Chondrocyte (in vitro differentiated cells): ENCODE measurements at regions not wholly inside any gene's neighbourhood (a gene's known extent, or its start where the extent isn't known, plus 50 kb on each side); places are given as distances from the start of the nearest gene placed in this dataset.

ENCODE experiments used
- DNase-seq: peaks from one replicate; pipeline ENCODE4 v3.0.0; 2021; ENCODE audit warnings: mixed read lengths, low spot score
- H3K27ac Mint-ChIP-seq: one replicate; pipeline ENCODE4 v1.8.0; 2021; ENCODE audit warnings: mild to moderate bottlenecking, moderate library complexity, mixed read lengths; ENCODE audit not compliant: unreplicated experiment
- H3K27me3 Mint-ChIP-seq: 2 replicates; pipeline ENCODE4 v1.8.0; 2021; ENCODE audit warnings: low read depth, mixed read lengths
- H3K36me3 Mint-ChIP-seq: 2 replicates; pipeline ENCODE4 v1.8.0; 2021; ENCODE audit warnings: low read depth, mixed read lengths
- H3K4me1 Mint-ChIP-seq: 2 replicates; pipeline ENCODE4 v1.8.0; 2021; ENCODE audit warnings: low read depth, mild to moderate bottlenecking, mixed read lengths
- H3K4me3 Mint-ChIP-seq: one replicate; pipeline ENCODE4 v1.8.0; 2021; ENCODE audit warnings: mild to moderate bottlenecking, moderate library complexity, mixed read lengths; ENCODE audit not compliant: unreplicated experiment
- H3K9me3 Mint-ChIP-seq: 2 replicates; pipeline ENCODE4 v1.8.0; 2021; ENCODE audit warnings: low read depth, mixed read lengths
- CTCF ChIP-seq: fragments of 200-600 bp; sonication (generic); IDR thresholded peaks from 2 replicates; pipeline ENCODE4 v1.5.0; 2021; ENCODE audit warnings: antibody characterized with exemption, mild to moderate bottlenecking, moderate library complexity

DNA sequence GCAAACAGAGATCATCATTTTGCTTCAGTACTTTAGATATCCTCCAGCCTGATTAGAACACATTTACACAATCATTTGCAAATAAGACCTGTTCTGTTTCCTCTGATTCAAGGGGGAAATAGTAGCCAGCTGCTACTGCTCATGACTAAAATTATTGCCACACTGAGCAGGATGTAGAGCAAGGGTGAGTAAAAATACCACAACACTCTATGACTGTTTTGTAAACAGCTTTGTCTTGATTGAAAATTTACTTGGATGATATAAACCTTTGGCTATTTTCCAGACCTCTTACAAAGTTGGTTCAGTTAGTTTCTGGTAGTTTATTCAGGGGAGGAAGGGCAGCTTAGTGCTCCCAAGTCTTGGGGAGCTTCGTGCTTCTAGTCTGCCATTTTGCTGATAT lies 286.4 kb upstream of the CNTNAP5 start:
- H3K27me3 Mint-ChIP-seq: no peaks in the 10 kb centered on the region
- H3K27ac Mint-ChIP-seq: no peak overlapping the region
- no peak for TF ChIP-seq CTCF
- no peak for DNase-seq
- H3K4me3 Mint-ChIP-seq: no peak overlapping the region
- H3K9me3 Mint-ChIP-seq: peaks cover 2% of the 10 kb centered on the region
- H3K4me1 Mint-ChIP-seq: no peaks in the 10 kb centered on the region
- no peaks in the 10 kb centered on the region for H3K36me3 Mint-ChIP-seq

GRCh38 chr2:123746006-123746405 lies 279.1 kb upstream of the CNTNAP5 start:
- Mint-ChIP-seq H3K9me3 (no peaks in the 10 kb centered on the region), H3K27me3 (no peaks in the 10 kb centered on the region), H3K27ac (no peak overlapping the region), H3K4me3 (no peak overlapping the region), H3K4me1 (no peaks in the 10 kb centered on the region), H3K36me3 (no peaks in the 10 kb centered on the region)
- no peak for TF ChIP-seq CTCF
- no peak for DNase-seq

GRCh38 chr2:123747326-123747725 lies 277.8 kb upstream of the CNTNAP5 start:
- no peaks in the 10 kb centered on the region for H3K36me3 Mint-ChIP-seq
- DNase-seq: no peak
- no peaks in the 10 kb centered on the region for H3K27me3 Mint-ChIP-seq
- no peak overlapping the region for H3K4me3 Mint-ChIP-seq
- no peak for TF ChIP-seq CTCF
- H3K4me1 Mint-ChIP-seq: no peaks in the 10 kb centered on the region
- no peaks in the 10 kb centered on the region for H3K9me3 Mint-ChIP-seq
- H3K27ac Mint-ChIP-seq: no peak overlapping the region

DNA sequence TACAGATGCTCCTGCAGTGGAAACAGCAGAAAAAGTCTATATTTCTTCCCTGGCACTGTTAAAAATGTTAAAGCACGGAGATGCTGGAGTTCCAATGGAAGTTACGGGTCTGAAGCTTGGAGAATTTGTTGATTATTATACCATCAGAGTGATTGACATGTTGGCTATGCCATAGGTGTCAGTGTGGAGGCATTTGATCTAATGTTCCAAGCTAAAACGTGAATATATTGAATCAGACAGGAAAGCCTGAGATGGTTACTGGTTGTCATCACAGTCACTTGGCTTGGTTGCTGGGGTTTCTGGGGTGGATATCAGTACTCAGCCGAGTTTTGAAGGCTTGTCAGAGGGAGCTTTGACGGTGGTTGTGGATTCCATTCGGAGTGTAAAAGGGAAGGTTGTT lies 262.9 kb upstream of the CNTNAP5 start:
- Mint-ChIP-seq H3K4me1 (no peaks in the 10 kb centered on the region), H3K9me3 (peaks cover 30% of the 10 kb centered on the region), H3K27ac (no peak overlapping the region), H3K36me3 (no peaks in the 10 kb centered on the region), H3K27me3 (no peaks in the 10 kb centered on the region), H3K4me3 (no peak overlapping the region)
- no peak for DNase-seq
- no peak for TF ChIP-seq CTCF

- Mint-ChIP-seq H3K36me3 (no peaks in the 10 kb centered on the region), H3K27ac (no peak overlapping the region), H3K9me3 (peaks cover 9% of the 10 kb centered on the region), H3K27me3 (no peaks in the 10 kb centered on the region), H3K4me1 (no peaks in the 10 kb centered on the region), H3K4me3 (no peak overlapping the region)
- no peak for DNase-seq
- TF ChIP-seq CTCF: no peak
Observed at GRCh38 chr2:123768233-123768632, 256.9 kb upstream of the CNTNAP5 start.
